Breast epithelium (tissue), 4 donors: ENCODE measurements at regions not wholly inside any gene's neighbourhood (a gene's known extent, or its start where the extent isn't known, plus 50 kb on each side); places are given as distances from the start of the nearest gene placed in this dataset.

Source experiments
- DNase-seq, 2 donors: peaks; one replicate each; pipeline ENCODE4 v3.0.0-alpha.2; 2019; ENCODE audit warnings: low spot score in 2 of 2
- H3K27ac ChIP-seq, 2 donors: fragments of 200-600 bp; sonication (generic) in 1 of 2; one replicate each; pipeline ENCODE4 v1.5.1; 2016 to 2019; ENCODE audit warnings: mild to moderate bottlenecking in 1 of 2
- H3K27me3 ChIP-seq, 2 donors: fragments of 200-600 bp; sonication (generic) in 1 of 2; one replicate each; pipeline versions ENCODE4 v1.5.1 to v1.6.0; 2017 to 2019; ENCODE audit warnings: control low read depth in 1 of 2, mild to moderate bottlenecking in 1 of 2
- H3K36me3 ChIP-seq: fragments of 200-600 bp; one replicate; pipeline ENCODE4 v1.5.1; 2019
- H3K4me1 ChIP-seq, 2 donors: fragments of 200-600 bp; sonication (generic); one replicate each; pipeline ENCODE4 v1.5.1; 2016 to 2019; ENCODE audit warnings: control low read depth in 1 of 2
- H3K4me3 ChIP-seq, 3 donors: fragments of 200-600 bp; sonication (generic); 1 replicate in 2 of 3; 2 replicates in 1 of 3; pipeline ENCODE4 v1.5.1; 2016 to 2019; ENCODE audit warnings: mild to moderate bottlenecking in 3 of 3, moderate library complexity in 2 of 3
- H3K9me3 ChIP-seq, 2 donors: fragments of 200-600 bp; sonication (generic) in 1 of 2; one replicate each; pipeline ENCODE4 v1.5.1; 2016 to 2019; ENCODE audit warnings: control low read depth in 1 of 2
- CTCF ChIP-seq, 3 donors: fragments of 450-650 bp; IDR thresholded peaks; one replicate each; pipeline ENCODE4 v1.5.1; 2016 to 2017; ENCODE audit warnings: antibody characterized with exemption in 3 of 3, mild to moderate bottlenecking in 3 of 3, moderate library complexity in 3 of 3
- POLR2A ChIP-seq: fragments of 450-650 bp; IDR thresholded peaks from one replicate; pipeline ENCODE4 v1.6.1; 2016; ENCODE audit warnings: antibody characterized with exemption, mild to moderate bottlenecking, moderate library complexity
- POLR2AphosphoS5 ChIP-seq, 3 donors: sonication (generic); formaldehyde crosslinking; IDR thresholded peaks; one replicate each; pipeline ENCODE4 v1.6.1; 2017; ENCODE audit warnings: antibody characterized with exemption in 3 of 3
- intact Hi-C: fragments of 100-400 bp; cut with DNase I; formaldehyde crosslinking; loops from one replicate; pipeline ENCODE4 v1.15.1; 2023; ENCODE audit warnings: low total_unique reads

GRCh38 chr10:9685596-9685995 is 1332.1 kb upstream of the CELF2 start:
- Histone ChIP-seq H3K4me1 (no peaks in the 10 kb centered on the region), H3K36me3 (no peaks in the 10 kb centered on the region), H3K4me3 (no peak overlapping the region), H3K27ac (no peak overlapping the region), H3K27me3 (no peaks in the 10 kb centered on the region), H3K9me3 (peaks cover 0 to 9% of the 10 kb centered on the region in 2 donors)
- TF ChIP-seq CTCF (IDR thresholded peaks at IDR 0.05) (no peak), POLR2AphosphoS5 (IDR thresholded peaks at IDR 0.05) (no peak)
- intact Hi-C loops, result no loop called here
- no peak for DNase-seq

DNA sequence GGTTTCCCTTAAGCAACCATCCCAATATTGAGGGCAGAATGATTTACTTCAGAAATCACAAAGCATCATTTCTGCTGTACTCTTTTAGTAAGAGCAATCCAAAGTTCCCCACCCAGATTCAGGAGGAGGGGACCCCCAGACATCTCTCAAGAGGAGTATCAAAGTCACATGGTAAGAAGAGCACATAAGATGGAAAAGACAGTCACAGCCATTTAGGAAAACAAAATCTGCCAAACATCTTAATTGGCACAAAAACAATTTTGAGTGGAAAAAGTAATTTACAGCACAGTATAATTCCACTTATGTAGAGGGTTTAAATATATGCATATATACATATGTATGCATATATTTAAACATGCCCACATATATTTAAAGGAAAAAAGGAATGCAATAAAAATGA is 1329.0 kb upstream of the CELF2 start:
- Histone ChIP-seq H3K4me1 (no peaks in the 10 kb centered on the region), H3K36me3 (no peaks in the 10 kb centered on the region), H3K9me3 (no peaks in the 10 kb centered on the region), H3K27me3 (no peaks in the 10 kb centered on the region), H3K4me3 (no peak overlapping the region), H3K27ac (no peak overlapping the region)
- TF ChIP-seq POLR2A, result no peak
- TF ChIP-seq POLR2AphosphoS5 (IDR thresholded peaks at IDR 0.05), result no peak
- no peak for TF ChIP-seq CTCF (IDR thresholded peaks at IDR 0.05)
- intact Hi-C loops, result no loop called here
- no peak for DNase-seq

DNA sequence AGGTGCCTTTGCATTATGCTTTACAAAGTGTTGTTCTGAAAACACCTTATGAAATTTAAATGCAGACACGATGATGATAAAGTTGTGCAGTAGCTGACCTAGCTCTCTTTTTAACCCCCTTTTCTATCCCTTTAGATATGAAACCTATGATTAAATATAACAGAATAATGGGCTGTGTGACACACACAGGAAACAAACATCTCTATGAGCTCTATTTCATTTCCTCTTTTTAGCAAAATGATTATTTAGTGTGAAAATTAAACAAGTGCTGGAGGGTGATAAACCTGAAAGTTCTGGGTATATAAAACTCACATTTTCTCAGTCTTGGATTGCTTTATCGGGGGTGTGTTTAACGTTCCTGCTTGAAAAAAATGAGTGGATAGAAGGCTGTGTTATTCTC is 1310.5 kb upstream of the CELF2 start:
- no peaks in the 10 kb centered on the region for H3K36me3 ChIP-seq
- DNase-seq, result no peak
- intact Hi-C loops, result no loop called here
- H3K27me3 ChIP-seq, result no peaks in the 10 kb centered on the region
- H3K27ac ChIP-seq, result no peak overlapping the region
- H3K4me1 ChIP-seq, result no peaks in the 10 kb centered on the region
- TF ChIP-seq POLR2AphosphoS5 (IDR thresholded peaks at IDR 0.05), result no peak
- no peak for TF ChIP-seq CTCF (IDR thresholded peaks at IDR 0.05)
- TF ChIP-seq POLR2A, result no peak
- no peak overlapping the region for H3K4me3 ChIP-seq
- peaks cover 0 to 7% of the 10 kb centered on the region in 2 donors for H3K9me3 ChIP-seq

DNA sequence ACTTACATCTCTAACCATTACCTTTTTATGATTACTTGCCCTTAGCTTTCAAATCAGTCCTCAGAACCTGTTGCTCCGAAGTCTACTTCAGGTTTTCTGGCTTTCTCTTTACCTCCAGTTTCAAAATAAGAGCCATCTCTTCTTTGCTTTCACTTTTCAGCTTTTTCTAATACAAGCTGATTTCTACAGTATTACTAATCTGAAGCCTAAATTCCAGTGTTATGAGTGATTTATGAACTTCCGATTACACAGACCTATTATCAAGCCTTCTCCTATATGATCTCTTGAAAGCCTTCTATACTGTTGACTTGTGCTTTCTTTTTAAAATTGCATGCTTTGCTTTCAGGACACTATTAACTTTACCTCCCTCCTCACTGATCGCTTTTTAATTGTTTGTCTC is 1307.8 kb upstream of the CELF2 start:
- no peak overlapping the region for H3K4me3 ChIP-seq
- intact Hi-C loops, result no loop called here
- no peak overlapping the region for H3K27ac ChIP-seq
- H3K9me3 ChIP-seq, result peaks cover 13 to 20% of the 10 kb centered on the region in 2 donors
- no peak for DNase-seq
- no peak for TF ChIP-seq CTCF (IDR thresholded peaks at IDR 0.05)
- no peak for TF ChIP-seq POLR2AphosphoS5 (IDR thresholded peaks at IDR 0.05)
- no peak for TF ChIP-seq POLR2A
- H3K36me3 ChIP-seq, result no peaks in the 10 kb centered on the region
- H3K27me3 ChIP-seq, result no peaks in the 10 kb centered on the region
- no peaks in the 10 kb centered on the region for H3K4me1 ChIP-seq

DNA sequence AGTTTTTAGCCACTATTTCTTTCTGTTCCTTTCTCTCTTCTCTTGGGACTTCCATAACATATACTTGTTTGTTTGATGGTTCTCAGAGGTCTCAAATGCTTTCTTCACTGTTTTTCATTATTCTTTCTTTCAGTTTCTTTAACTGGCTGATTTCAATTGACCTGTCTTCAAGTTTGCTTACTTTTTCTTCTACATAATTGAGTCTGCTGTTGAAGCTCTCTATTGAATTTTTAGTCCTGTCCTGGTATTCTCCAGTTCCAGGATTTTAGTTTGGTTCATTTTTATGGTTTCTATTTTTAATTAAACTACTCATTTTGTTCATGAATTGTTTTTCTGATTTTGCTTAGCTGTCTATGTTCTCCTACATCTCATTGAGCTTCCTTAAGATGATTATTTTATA is 1305.3 kb upstream of the CELF2 start:
- TF ChIP-seq POLR2AphosphoS5 (IDR thresholded peaks at IDR 0.05) (no peak), POLR2A (no peak), CTCF (IDR thresholded peaks at IDR 0.05) (no peak)
- Histone ChIP-seq H3K4me1 (no peaks in the 10 kb centered on the region), H3K9me3 (peaks cover 13 to 20% of the 10 kb centered on the region in 2 donors), H3K36me3 (no peaks in the 10 kb centered on the region), H3K4me3 (no peak overlapping the region), H3K27ac (no peak overlapping the region), H3K27me3 (no peaks in the 10 kb centered on the region)
- intact Hi-C loops, result no loop called here
- no peak for DNase-seq
